ENCODE measurements at regions not wholly inside any gene's neighbourhood (a gene's known extent, or its start where the extent isn't known, plus 50 kb on each side); places are given as distances from the start of the nearest gene placed in this dataset.

DNA sequence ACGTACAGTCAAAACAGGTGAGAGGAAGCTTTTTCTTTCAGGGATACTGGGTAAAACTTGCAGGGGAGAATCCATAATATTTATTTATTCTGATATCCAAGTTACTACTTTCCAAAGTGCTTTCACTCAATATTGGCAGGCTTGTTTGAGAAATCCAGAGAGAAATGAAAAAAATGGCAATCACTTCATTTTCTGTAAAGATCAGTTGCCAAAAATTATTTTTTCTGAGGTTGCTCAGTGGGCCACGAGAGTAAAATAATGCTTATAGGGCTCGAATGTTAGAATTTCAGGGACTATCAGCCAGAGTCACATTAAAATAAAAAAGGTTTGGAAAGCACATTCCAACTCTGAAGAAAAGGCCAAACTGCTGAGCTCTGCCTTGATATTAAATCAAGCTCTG is 324.6 kb upstream of the RND3 start:
- H3K27me3 Mint-ChIP-seq (ENCODE audit: low read depth, unreplicated experiment): no peaks in the 10 kb centered on the region
- Histone ChIP-seq H3K36me3 (ENCODE audit: insufficient read depth, low read length) (no peaks in the 10 kb centered on the region), H3K27ac (ENCODE audit: low read depth, low read length) (no peak overlapping the region), H2AFZ (ENCODE audit: low read depth, low read length) (no peak overlapping the region), H3K4me2 (ENCODE audit: low read length) (no peak overlapping the region), H3K9ac (ENCODE audit: low read length) (no peak overlapping the region), H3K4me3 (ENCODE audit: insufficient read depth, low read depth, low read length) (no peak overlapping the region), H3K27me3 (ENCODE audit: insufficient read depth, low read length) (no peaks in the 10 kb centered on the region), H4K20me1 (ENCODE audit: insufficient read depth, low read length) (no peaks in the 10 kb centered on the region), H3K79me2 (ENCODE audit: insufficient read depth, low read length) (no peaks in the 10 kb centered on the region), H3K4me1 (ENCODE audit: insufficient read depth, low read length) (no peaks in the 10 kb centered on the region), H3K9me3 (ENCODE audit: insufficient read depth, low read depth, low read length) (no peaks in the 10 kb centered on the region)
- TF ChIP-seq, protein P1, sequence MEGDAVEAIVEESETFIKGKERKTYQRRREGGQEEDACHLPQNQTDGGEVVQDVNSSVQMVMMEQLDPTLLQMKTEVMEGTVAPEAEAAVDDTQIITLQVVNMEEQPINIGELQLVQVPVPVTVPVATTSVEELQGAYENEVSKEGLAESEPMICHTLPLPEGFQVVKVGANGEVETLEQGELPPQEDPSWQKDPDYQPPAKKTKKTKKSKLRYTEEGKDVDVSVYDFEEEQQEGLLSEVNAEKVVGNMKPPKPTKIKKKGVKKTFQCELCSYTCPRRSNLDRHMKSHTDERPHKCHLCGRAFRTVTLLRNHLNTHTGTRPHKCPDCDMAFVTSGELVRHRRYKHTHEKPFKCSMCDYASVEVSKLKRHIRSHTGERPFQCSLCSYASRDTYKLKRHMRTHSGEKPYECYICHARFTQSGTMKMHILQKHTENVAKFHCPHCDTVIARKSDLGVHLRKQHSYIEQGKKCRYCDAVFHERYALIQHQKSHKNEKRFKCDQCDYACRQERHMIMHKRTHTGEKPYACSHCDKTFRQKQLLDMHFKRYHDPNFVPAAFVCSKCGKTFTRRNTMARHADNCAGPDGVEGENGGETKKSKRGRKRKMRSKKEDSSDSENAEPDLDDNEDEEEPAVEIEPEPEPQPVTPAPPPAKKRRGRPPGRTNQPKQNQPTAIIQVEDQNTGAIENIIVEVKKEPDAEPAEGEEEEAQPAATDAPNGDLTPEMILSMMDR (IDR thresholded peaks at IDR 0.05; ENCODE audit: insufficient read depth, low read depth, low read length): no peak
- no peak for TF ChIP-seq EZH2 (IDR thresholded peaks at IDR 0.05; ENCODE audit: insufficient read depth, low read length)
- H3K4me3 Mint-ChIP-seq (ENCODE audit: unreplicated experiment): no peak overlapping the region
- H3K36me3 Mint-ChIP-seq (ENCODE audit: low read depth, unreplicated experiment): no peaks in the 10 kb centered on the region
- no peaks in the 10 kb centered on the region for H3K9me3 Mint-ChIP-seq (ENCODE audit: unreplicated experiment)
- H3K27ac Mint-ChIP-seq (ENCODE audit: unreplicated experiment): no peak overlapping the region
- no peak for FAIRE-seq
- no peak for DNase-seq (ENCODE audit: low read depth)
- no peaks in the 10 kb centered on the region for H3K4me1 Mint-ChIP-seq (ENCODE audit: low read depth, unreplicated experiment)

DNA sequence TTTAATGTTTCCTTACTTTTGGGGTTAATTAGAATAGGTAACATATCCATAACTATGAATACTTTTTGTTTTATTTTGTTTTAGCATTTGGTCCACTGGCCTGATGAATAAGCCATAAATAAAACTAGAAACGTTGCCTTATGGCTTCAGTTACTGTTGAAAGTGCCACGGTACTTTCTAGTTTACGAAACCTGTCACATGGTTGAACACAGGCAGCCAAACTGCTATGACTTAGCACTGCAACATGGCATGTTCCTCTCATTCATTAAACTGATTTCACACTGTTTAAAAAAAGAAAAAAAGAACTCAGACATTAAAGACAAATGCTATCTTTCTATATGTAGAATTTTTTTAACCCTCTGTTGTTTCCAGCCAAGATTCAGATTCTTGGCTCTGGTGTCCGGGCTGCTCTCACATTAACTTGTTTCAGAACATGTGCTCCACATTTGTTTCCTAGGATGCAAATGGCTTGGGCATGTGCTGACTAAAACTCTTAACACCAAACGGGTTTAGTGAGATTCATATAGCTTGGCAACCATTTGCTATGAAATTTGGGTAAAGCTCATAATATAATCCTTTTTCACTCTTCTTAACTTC is 323.9 kb upstream of the RND3 start:
- Mint-ChIP-seq H3K27ac (ENCODE audit: unreplicated experiment) (no peak overlapping the region), H3K27me3 (ENCODE audit: low read depth, unreplicated experiment) (no peaks in the 10 kb centered on the region), H3K4me1 (ENCODE audit: low read depth, unreplicated experiment) (no peaks in the 10 kb centered on the region), H3K36me3 (ENCODE audit: low read depth, unreplicated experiment) (no peaks in the 10 kb centered on the region), H3K4me3 (ENCODE audit: unreplicated experiment) (no peak overlapping the region), H3K9me3 (ENCODE audit: unreplicated experiment) (no peaks in the 10 kb centered on the region)
- H3K4me3 ChIP-seq (ENCODE audit: insufficient read depth, low read depth, low read length): no peak overlapping the region
- H3K4me1 ChIP-seq (ENCODE audit: insufficient read depth, low read length): no peaks in the 10 kb centered on the region
- H3K9ac ChIP-seq (ENCODE audit: low read length): no peak overlapping the region
- no peaks in the 10 kb centered on the region for H3K9me3 ChIP-seq (ENCODE audit: insufficient read depth, low read depth, low read length)
- TF ChIP-seq EZH2 (IDR thresholded peaks at IDR 0.05; ENCODE audit: insufficient read depth, low read length): no peak
- TF ChIP-seq, protein P1 (IDR thresholded peaks at IDR 0.05; ENCODE audit: insufficient read depth, low read depth, low read length): no peak
- FAIRE-seq: no peak
- H3K4me2 ChIP-seq (ENCODE audit: low read length): no peak overlapping the region
- no peaks in the 10 kb centered on the region for H3K27me3 ChIP-seq (ENCODE audit: insufficient read depth, low read length)
- H3K27ac ChIP-seq (ENCODE audit: low read depth, low read length): no peak overlapping the region
- DNase-seq (ENCODE audit: low read depth): no peak
- H3K79me2 ChIP-seq (ENCODE audit: insufficient read depth, low read length): no peaks in the 10 kb centered on the region
- H4K20me1 ChIP-seq (ENCODE audit: insufficient read depth, low read length): no peaks in the 10 kb centered on the region
- H3K36me3 ChIP-seq (ENCODE audit: insufficient read depth, low read length): no peaks in the 10 kb centered on the region
- no peak overlapping the region for H2AFZ ChIP-seq (ENCODE audit: low read depth, low read length)

DNA sequence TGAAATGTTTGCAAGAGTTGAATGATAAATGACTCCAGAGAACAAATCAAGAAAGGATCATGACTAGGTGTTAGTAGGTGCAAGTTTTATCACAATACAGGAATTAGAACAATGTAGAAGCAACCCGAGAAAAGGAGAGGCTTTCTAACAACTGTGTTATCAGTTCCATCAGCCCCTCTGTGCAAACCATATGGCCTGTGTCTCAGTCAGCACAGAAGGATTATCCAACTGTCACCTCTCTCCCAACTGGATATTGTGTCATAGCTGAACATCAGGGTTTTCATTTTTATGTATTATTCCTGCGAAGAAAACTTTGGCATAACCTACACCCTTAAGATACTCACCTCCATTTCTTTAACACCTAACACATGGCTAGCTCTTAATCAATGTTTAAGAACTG is 321.6 kb upstream of the RND3 start:
- no peaks in the 10 kb centered on the region for H3K4me1 Mint-ChIP-seq (ENCODE audit: low read depth, unreplicated experiment)
- Histone ChIP-seq H3K36me3 (ENCODE audit: insufficient read depth, low read length) (no peaks in the 10 kb centered on the region), H3K27ac (ENCODE audit: low read depth, low read length) (no peak overlapping the region), H4K20me1 (ENCODE audit: insufficient read depth, low read length) (no peaks in the 10 kb centered on the region), H3K4me2 (ENCODE audit: low read length) (no peak overlapping the region), H3K9me3 (ENCODE audit: insufficient read depth, low read depth, low read length) (no peaks in the 10 kb centered on the region), H2AFZ (ENCODE audit: low read depth, low read length) (no peak overlapping the region), H3K4me3 (ENCODE audit: insufficient read depth, low read depth, low read length) (no peak overlapping the region), H3K79me2 (ENCODE audit: insufficient read depth, low read length) (no peaks in the 10 kb centered on the region), H3K4me1 (ENCODE audit: insufficient read depth, low read length) (no peaks in the 10 kb centered on the region), H3K27me3 (ENCODE audit: insufficient read depth, low read length) (no peaks in the 10 kb centered on the region), H3K9ac (ENCODE audit: low read length) (no peak overlapping the region)
- H3K27ac Mint-ChIP-seq (ENCODE audit: unreplicated experiment): no peak overlapping the region
- FAIRE-seq (no peak), DNase-seq (ENCODE audit: low read depth) (no peak)
- no peak overlapping the region for H3K4me3 Mint-ChIP-seq (ENCODE audit: unreplicated experiment)
- TF ChIP-seq EZH2 (IDR thresholded peaks at IDR 0.05; ENCODE audit: insufficient read depth, low read length): no peak
- TF ChIP-seq, protein P1 (IDR thresholded peaks at IDR 0.05; ENCODE audit: insufficient read depth, low read depth, low read length): no peak
- no peaks in the 10 kb centered on the region for H3K36me3 Mint-ChIP-seq (ENCODE audit: low read depth, unreplicated experiment)
- H3K27me3 Mint-ChIP-seq (ENCODE audit: low read depth, unreplicated experiment): no peaks in the 10 kb centered on the region
- no peaks in the 10 kb centered on the region for H3K9me3 Mint-ChIP-seq (ENCODE audit: unreplicated experiment)

Measured in astrocyte (in vitro differentiated cells and primary cell).